Gastroesophageal sphincter (tissue), 2 donors: ENCODE measurements at regions not wholly inside any gene's neighbourhood (a gene's known extent, or its start where the extent isn't known, plus 50 kb on each side); places are given as distances from the start of the nearest gene placed in this dataset.

Experiments used
- EP300 ChIP-seq: sonication (generic); formaldehyde crosslinking; IDR thresholded peaks from one replicate; pipeline ENCODE4 v1.6.1; 2017; ENCODE audit warnings: antibody characterized with exemption, mild to moderate bottlenecking
- POLR2AphosphoS5 ChIP-seq: sonication (generic); formaldehyde crosslinking; IDR thresholded peaks from one replicate; pipeline ENCODE4 v1.6.1; 2017; ENCODE audit warnings: antibody characterized with exemption

GRCh38 chr2:42864641-42865280 is 72.4 kb upstream of the HAAO start:
- no peak for TF ChIP-seq POLR2AphosphoS5
- TF ChIP-seq EP300 = no peak
